RWPE1 (cell line): ENCODE measurements at regions not wholly inside any gene's neighbourhood (a gene's known extent, or its start where the extent isn't known, plus 50 kb on each side); places are given as distances from the start of the nearest gene placed in this dataset.

Experiments
- CTCF ChIA-PET: fragments of 350-600 bp; sonication (Branson Sonifier 250); formaldehyde crosslinking; extraction: SDS; loops from one replicate; lab custom pipeline; 2021; lab: Yijun Ruan, JAX
- POLR2A ChIA-PET: fragments of 400-600 bp; formaldehyde crosslinking; extraction: SDS; loops from one replicate; lab custom pipeline; 2020; ENCODE audit warnings: antibody characterized with exemption; ENCODE audit not compliant: low non-redundant PET; lab: Yijun Ruan, JAX
- DNase-seq: peaks from one replicate; pipeline ENCODE4 v3.0.0; 2012; ENCODE audit warnings: low spot score
- H3K27ac ChIP-seq: fragments of 450-650 bp; 2 replicates; pipeline ENCODE4 v1.5.1; 2017
- TF ChIP-seq, protein P1 (sequence below): fragments of 450-650 bp; conservative IDR thresholded peaks from 2 replicates; pipeline ENCODE4 v1.5.1; 2017; ENCODE audit warnings: low read depth, mild to moderate bottlenecking

GRCh38 chr2:18961991-18962421, 372.6 kb upstream of the NT5C1B start:
- DNase-seq: no peak
- H3K27ac ChIP-seq: no peak overlapping the region
- CTCF ChIA-PET: interaction anchor here (0.7 kb wide), 1 partner anchor 343 kb away, joined by 3 read pairs; no protein-coding TSS in a partner anchor
- POLR2A ChIA-PET: no interaction called here
- TF ChIP-seq, protein P1, sequence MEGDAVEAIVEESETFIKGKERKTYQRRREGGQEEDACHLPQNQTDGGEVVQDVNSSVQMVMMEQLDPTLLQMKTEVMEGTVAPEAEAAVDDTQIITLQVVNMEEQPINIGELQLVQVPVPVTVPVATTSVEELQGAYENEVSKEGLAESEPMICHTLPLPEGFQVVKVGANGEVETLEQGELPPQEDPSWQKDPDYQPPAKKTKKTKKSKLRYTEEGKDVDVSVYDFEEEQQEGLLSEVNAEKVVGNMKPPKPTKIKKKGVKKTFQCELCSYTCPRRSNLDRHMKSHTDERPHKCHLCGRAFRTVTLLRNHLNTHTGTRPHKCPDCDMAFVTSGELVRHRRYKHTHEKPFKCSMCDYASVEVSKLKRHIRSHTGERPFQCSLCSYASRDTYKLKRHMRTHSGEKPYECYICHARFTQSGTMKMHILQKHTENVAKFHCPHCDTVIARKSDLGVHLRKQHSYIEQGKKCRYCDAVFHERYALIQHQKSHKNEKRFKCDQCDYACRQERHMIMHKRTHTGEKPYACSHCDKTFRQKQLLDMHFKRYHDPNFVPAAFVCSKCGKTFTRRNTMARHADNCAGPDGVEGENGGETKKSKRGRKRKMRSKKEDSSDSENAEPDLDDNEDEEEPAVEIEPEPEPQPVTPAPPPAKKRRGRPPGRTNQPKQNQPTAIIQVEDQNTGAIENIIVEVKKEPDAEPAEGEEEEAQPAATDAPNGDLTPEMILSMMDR: no peak

GRCh38 chr2:18959952-18960717, 370.8 kb upstream of the NT5C1B start:
- no peak overlapping the region for H3K27ac ChIP-seq
- DNase-seq: no peak
- ChIA-PET POLR2A (no interaction called here), CTCF (no interaction called here)
- TF ChIP-seq, protein P1: no peak

DNA sequence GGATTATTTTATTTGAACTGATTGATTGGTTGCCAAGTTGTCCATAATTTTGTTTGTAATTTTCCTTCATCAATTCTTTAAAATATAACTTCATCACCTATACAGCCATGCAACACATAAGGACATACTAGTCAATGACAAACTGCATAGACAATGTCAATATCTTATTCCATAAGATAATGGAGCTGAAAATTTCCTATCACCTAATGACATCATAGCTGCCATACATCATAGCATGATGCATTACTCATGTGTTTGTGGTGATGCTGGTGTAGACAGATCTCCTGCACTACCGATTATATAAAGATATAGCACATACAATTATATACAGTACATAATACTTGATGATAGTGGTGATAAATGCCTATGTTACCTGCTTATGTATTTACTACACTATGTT, 369.8 kb upstream of the NT5C1B start:
- H3K27ac ChIP-seq: no peak overlapping the region
- ChIA-PET POLR2A (no interaction called here), CTCF (no interaction called here)
- no peak for DNase-seq
- TF ChIP-seq, protein P1: no peak

- TF ChIP-seq, protein P1: no peak
- POLR2A ChIA-PET: no interaction called here
- no peak overlapping the region for H3K27ac ChIP-seq
- no peak for DNase-seq
- CTCF ChIA-PET: interaction anchor here (0.7 kb wide), 1 partner anchor 355 kb away, joined by 5 read pairs; no protein-coding TSS in a partner anchor
Observed at GRCh38 chr2:18957909-18958308, 368.5 kb upstream of the NT5C1B start.

GRCh38 chr2:18950361-18950851, 361.0 kb upstream of the NT5C1B start:
- POLR2A ChIA-PET: no interaction called here
- H3K27ac ChIP-seq: no peak overlapping the region
- CTCF ChIA-PET: no interaction called here
- TF ChIP-seq, protein P1: no peak
- DNase-seq: no peak

- CTCF ChIA-PET: no interaction called here
- TF ChIP-seq, protein P1: no peak
- DNase-seq: no peak
- POLR2A ChIA-PET: no interaction called here
- no peak overlapping the region for H3K27ac ChIP-seq
Observed at GRCh38 chr2:18949871-18950270, 360.5 kb upstream of the NT5C1B start.
